MM.1S (cell line): ENCODE measurements at regions not wholly inside any gene's neighbourhood (a gene's known extent, or its start where the extent isn't known, plus 50 kb on each side); places are given as distances from the start of the nearest gene placed in this dataset.

ENCODE experiments used
- DNase-seq: peaks from one replicate; pipeline ENCODE4 v3.0.0-alpha.2; 2015
- H2AFZ ChIP-seq: fragments of 300-600 bp; sonication (generic); 2 replicates; pipeline ENCODE4 v1.6.0; 2016; ENCODE audit warnings: antibody characterized with exemption, low read length
- H3F3A ChIP-seq: fragments of 300-600 bp; sonication (generic); 2 replicates; pipeline ENCODE4 v1.6.1; 2016; ENCODE audit warnings: mild to moderate bottlenecking, antibody characterized with exemption, low read length, moderate library complexity, mixed read lengths; ENCODE audit not compliant: insufficient read depth
- H3K27ac ChIP-seq: fragments of 300-600 bp; sonication (generic); 2 replicates; pipeline ENCODE4 v1.5.1; 2016; ENCODE audit warnings: mild to moderate bottlenecking, low read length
- H3K27me3 ChIP-seq: fragments of 300-600 bp; sonication (generic); replicated peaks from 2 replicates; pipeline ENCODE4 v1.6.0; 2016; ENCODE audit warnings: low read length; ENCODE audit not compliant: insufficient read depth
- H3K36me3 ChIP-seq: fragments of 300-600 bp; sonication (generic); replicated peaks from 2 replicates; pipeline ENCODE4 v1.6.1; 2016; ENCODE audit warnings: mild to moderate bottlenecking, low read length, mixed read lengths; ENCODE audit not compliant: insufficient read depth
- H3K4me1 ChIP-seq: fragments of 300-600 bp; sonication (generic); 2 replicates; pipeline ENCODE4 v1.6.1; 2016; ENCODE audit warnings: low read length, mixed read lengths
- H3K4me2 ChIP-seq: fragments of 300-600 bp; sonication (generic); 2 replicates; pipeline ENCODE4 v1.6.0; 2016; ENCODE audit warnings: low read depth, low read length
- H3K4me3 ChIP-seq: fragments of 300-600 bp; sonication (generic); 2 replicates; pipeline ENCODE4 v1.5.1; 2016; ENCODE audit warnings: low read length, mixed read lengths
- H3K79me2 ChIP-seq: fragments of 300-600 bp; sonication (generic); 2 replicates; pipeline ENCODE4 v1.6.1; 2016; ENCODE audit warnings: mixed run types, low read length, mixed read lengths
- H3K9ac ChIP-seq: fragments of 300-600 bp; sonication (generic); 2 replicates; pipeline ENCODE4 v1.6.1; 2016; ENCODE audit warnings: low read length, mixed read lengths
- H3K9me2 ChIP-seq: fragments of 300-600 bp; sonication (generic); replicated peaks from 2 replicates; pipeline ENCODE4 v1.6.1; 2016; ENCODE audit warnings: mild to moderate bottlenecking, low read length, mixed read lengths; ENCODE audit not compliant: insufficient read depth
- H3K9me3 ChIP-seq: fragments of 300-600 bp; sonication (generic); replicated peaks from 2 replicates; pipeline ENCODE4 v1.6.1; 2016; ENCODE audit warnings: mild to moderate bottlenecking, low read length, mixed read lengths; ENCODE audit not compliant: insufficient read depth
- H4K20me1 ChIP-seq: fragments of 300-600 bp; sonication (generic); 2 replicates; pipeline ENCODE4 v1.6.1; 2016; ENCODE audit warnings: mild to moderate bottlenecking, low read length, moderate library complexity, mixed read lengths; ENCODE audit not compliant: insufficient read depth
- CTCF ChIP-seq: fragments of 300-600 bp; sonication (generic); IDR thresholded peaks from 2 replicates; pipeline ENCODE4 v1.5.1; 2016; ENCODE audit warnings: antibody characterized with exemption, low read length, mixed read lengths
- EZH2 ChIP-seq: fragments of 300-600 bp; sonication (generic); optimal IDR thresholded peaks from 2 replicates; pipeline ENCODE3; 2017; ENCODE audit warnings: low read depth, mild to moderate bottlenecking, antibody characterized with exemption, low read length, mixed read lengths
- EZH2phosphoT487 ChIP-seq: fragments of 300-600 bp; sonication (generic); IDR thresholded peaks from 2 replicates; pipeline ENCODE4 v1.6.1; 2018; ENCODE audit warnings: antibody characterized with exemption, low read length

GRCh38 chr13:97577026-97577425 is 143.1 kb downstream of the RAP2A start:
- DNase-seq: no peak

GRCh38 chr13:97582170-97582569 is 148.2 kb downstream of the RAP2A start:
- Histone ChIP-seq H3K4me1 (no peaks in the 10 kb centered on the region), H3F3A (no peaks in the 10 kb centered on the region), H4K20me1 (no peaks in the 10 kb centered on the region), H3K4me3 (no peak overlapping the region), H3K36me3 (no peaks in the 10 kb centered on the region), H3K27me3 (no peaks in the 10 kb centered on the region), H3K79me2 (no peaks in the 10 kb centered on the region), H3K27ac (no peak overlapping the region), H3K4me2 (no peak overlapping the region), H2AFZ (no peak overlapping the region), H3K9me3 (no peaks in the 10 kb centered on the region), H3K9me2 (no peaks in the 10 kb centered on the region), H3K9ac (no peak overlapping the region)
- TF ChIP-seq CTCF: no peak
- no peak for TF ChIP-seq EZH2phosphoT487
- no peak for TF ChIP-seq EZH2
- no peak for DNase-seq

More at GRCh38 chr13:97577026-97577425, 143.1 kb downstream of the RAP2A start:
- H3K9me2 ChIP-seq: no peaks in the 10 kb centered on the region
- H3K9ac ChIP-seq: no peak overlapping the region
- no peak overlapping the region for H3K4me3 ChIP-seq
- no peak overlapping the region for H3K27ac ChIP-seq
- H3K36me3 ChIP-seq: no peaks in the 10 kb centered on the region
- H2AFZ ChIP-seq: no peak overlapping the region
- no peaks in the 10 kb centered on the region for H4K20me1 ChIP-seq
- no peak overlapping the region for H3K4me2 ChIP-seq
- no peak for TF ChIP-seq EZH2phosphoT487
- H3K79me2 ChIP-seq: no peaks in the 10 kb centered on the region
- H3K4me1 ChIP-seq: no peaks in the 10 kb centered on the region
- H3F3A ChIP-seq: no peaks in the 10 kb centered on the region
- H3K9me3 ChIP-seq: no peaks in the 10 kb centered on the region
- H3K27me3 ChIP-seq: no peaks in the 10 kb centered on the region

GRCh38 chr13:97583907-97584497 is 150.0 kb downstream of the RAP2A start:
- Histone ChIP-seq H3K27ac (no peak overlapping the region), H3K4me1 (no peaks in the 10 kb centered on the region), H3K36me3 (no peaks in the 10 kb centered on the region), H3K79me2 (no peaks in the 10 kb centered on the region), H3F3A (no peaks in the 10 kb centered on the region), H3K9me2 (no peaks in the 10 kb centered on the region), H4K20me1 (no peaks in the 10 kb centered on the region), H3K9me3 (no peaks in the 10 kb centered on the region), H3K4me2 (no peak overlapping the region), H3K27me3 (no peaks in the 10 kb centered on the region), H3K9ac (no peak overlapping the region), H3K4me3 (no peak overlapping the region), H2AFZ (no peak overlapping the region)
- no peak for TF ChIP-seq CTCF
- no peak for TF ChIP-seq EZH2
- no peak for TF ChIP-seq EZH2phosphoT487
- no peak for DNase-seq

- Histone ChIP-seq H3K27ac (no peak overlapping the region), H4K20me1 (no peaks in the 10 kb centered on the region), H3K9ac (no peak overlapping the region), H3K4me3 (no peak overlapping the region), H3K9me2 (no peaks in the 10 kb centered on the region), H2AFZ (no peak overlapping the region), H3K9me3 (no peaks in the 10 kb centered on the region), H3K79me2 (no peaks in the 10 kb centered on the region), H3K4me2 (no peak overlapping the region), H3K4me1 (no peaks in the 10 kb centered on the region), H3F3A (no peaks in the 10 kb centered on the region), H3K27me3 (no peaks in the 10 kb centered on the region), H3K36me3 (no peaks in the 10 kb centered on the region)
- DNase-seq: no peak
- TF ChIP-seq EZH2phosphoT487: no peak
These were observed 153.0 kb downstream of the RAP2A start for GRCh38 chr13:97586941-97587340.
